Neural cell (in vitro differentiated cells): ENCODE measurements at regions not wholly inside any gene's neighbourhood (a gene's known extent, or its start where the extent isn't known, plus 50 kb on each side); places are given as distances from the start of the nearest gene placed in this dataset.

Experiments used
- EP300 ChIP-seq: fragments of 450-650 bp; conservative IDR thresholded peaks from 2 replicates; pipeline ENCODE4 v1.6.1; 2014; ENCODE audit warnings: antibody characterized with exemption, mild to moderate bottlenecking, moderate library complexity; ENCODE audit not compliant: poor library complexity, severe bottlenecking
- EZH2 ChIP-seq: fragments of 200-600, 300-800 bp; shearing (Covaris generic), sonication (generic); IDR thresholded peaks from 2 replicates; pipeline ENCODE4 v1.6.1; 2014; ENCODE audit warnings: antibody characterized with exemption, low read length, borderline replicate concordance, mild to moderate bottlenecking; ENCODE audit not compliant: insufficient read depth, poor library complexity, severe bottlenecking
- POLR2AphosphoS5 ChIP-seq: IDR thresholded peaks from 2 replicates; pipeline ENCODE4 v1.6.1; 2012
- SMC3 ChIP-seq: fragments of 450-650 bp; conservative IDR thresholded peaks from 2 replicates; pipeline ENCODE4 v1.6.1; 2014; ENCODE audit warnings: antibody characterized with exemption, mild to moderate bottlenecking, moderate library complexity; ENCODE audit not compliant: poor library complexity
- TAF1 ChIP-seq: IDR thresholded peaks from 2 replicates; pipeline ENCODE4 v1.6.1; 2012; ENCODE audit warnings: low read depth
- TF ChIP-seq, protein P1 (sequence below): fragments of 450-650 bp; IDR thresholded peaks from 2 replicates; pipeline ENCODE4 v1.5.1; 2014; ENCODE audit warnings: antibody characterized with exemption, mild to moderate bottlenecking, moderate library complexity; ENCODE audit not compliant: poor library complexity, severe bottlenecking
- TF ChIP-seq, protein P2 (sequence below): IDR thresholded peaks from 2 replicates; pipeline ENCODE4 v1.6.1; 2012; ENCODE audit warnings: borderline replicate concordance

DNA sequence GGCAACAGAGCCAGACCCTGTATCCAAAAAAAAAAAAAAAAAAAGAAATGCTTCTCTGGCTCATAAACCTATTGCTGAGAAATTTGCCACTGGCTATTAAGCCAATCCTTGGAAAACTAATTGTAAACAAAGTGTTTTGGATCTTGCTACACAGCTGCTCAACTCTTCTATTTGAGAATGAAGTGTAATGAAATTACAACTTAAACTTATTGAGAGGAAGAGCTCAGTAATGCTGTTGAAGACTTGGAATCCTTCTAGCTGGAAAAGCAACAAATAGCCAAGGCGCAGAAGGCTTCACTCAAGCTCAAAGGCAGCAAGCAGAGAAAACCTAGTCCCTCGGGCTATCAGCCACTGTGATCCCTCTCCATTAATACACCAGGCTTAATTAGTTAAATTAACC, 99.6 kb upstream of the ZNF438 start:
- TF ChIP-seq, protein P1, sequence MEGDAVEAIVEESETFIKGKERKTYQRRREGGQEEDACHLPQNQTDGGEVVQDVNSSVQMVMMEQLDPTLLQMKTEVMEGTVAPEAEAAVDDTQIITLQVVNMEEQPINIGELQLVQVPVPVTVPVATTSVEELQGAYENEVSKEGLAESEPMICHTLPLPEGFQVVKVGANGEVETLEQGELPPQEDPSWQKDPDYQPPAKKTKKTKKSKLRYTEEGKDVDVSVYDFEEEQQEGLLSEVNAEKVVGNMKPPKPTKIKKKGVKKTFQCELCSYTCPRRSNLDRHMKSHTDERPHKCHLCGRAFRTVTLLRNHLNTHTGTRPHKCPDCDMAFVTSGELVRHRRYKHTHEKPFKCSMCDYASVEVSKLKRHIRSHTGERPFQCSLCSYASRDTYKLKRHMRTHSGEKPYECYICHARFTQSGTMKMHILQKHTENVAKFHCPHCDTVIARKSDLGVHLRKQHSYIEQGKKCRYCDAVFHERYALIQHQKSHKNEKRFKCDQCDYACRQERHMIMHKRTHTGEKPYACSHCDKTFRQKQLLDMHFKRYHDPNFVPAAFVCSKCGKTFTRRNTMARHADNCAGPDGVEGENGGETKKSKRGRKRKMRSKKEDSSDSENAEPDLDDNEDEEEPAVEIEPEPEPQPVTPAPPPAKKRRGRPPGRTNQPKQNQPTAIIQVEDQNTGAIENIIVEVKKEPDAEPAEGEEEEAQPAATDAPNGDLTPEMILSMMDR = no peak
- no peak for TF ChIP-seq TAF1
- no peak for TF ChIP-seq EP300
- TF ChIP-seq, protein P2, sequence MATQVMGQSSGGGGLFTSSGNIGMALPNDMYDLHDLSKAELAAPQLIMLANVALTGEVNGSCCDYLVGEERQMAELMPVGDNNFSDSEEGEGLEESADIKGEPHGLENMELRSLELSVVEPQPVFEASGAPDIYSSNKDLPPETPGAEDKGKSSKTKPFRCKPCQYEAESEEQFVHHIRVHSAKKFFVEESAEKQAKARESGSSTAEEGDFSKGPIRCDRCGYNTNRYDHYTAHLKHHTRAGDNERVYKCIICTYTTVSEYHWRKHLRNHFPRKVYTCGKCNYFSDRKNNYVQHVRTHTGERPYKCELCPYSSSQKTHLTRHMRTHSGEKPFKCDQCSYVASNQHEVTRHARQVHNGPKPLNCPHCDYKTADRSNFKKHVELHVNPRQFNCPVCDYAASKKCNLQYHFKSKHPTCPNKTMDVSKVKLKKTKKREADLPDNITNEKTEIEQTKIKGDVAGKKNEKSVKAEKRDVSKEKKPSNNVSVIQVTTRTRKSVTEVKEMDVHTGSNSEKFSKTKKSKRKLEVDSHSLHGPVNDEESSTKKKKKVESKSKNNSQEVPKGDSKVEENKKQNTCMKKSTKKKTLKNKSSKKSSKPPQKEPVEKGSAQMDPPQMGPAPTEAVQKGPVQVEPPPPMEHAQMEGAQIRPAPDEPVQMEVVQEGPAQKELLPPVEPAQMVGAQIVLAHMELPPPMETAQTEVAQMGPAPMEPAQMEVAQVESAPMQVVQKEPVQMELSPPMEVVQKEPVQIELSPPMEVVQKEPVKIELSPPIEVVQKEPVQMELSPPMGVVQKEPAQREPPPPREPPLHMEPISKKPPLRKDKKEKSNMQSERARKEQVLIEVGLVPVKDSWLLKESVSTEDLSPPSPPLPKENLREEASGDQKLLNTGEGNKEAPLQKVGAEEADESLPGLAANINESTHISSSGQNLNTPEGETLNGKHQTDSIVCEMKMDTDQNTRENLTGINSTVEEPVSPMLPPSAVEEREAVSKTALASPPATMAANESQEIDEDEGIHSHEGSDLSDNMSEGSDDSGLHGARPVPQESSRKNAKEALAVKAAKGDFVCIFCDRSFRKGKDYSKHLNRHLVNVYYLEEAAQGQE = no peak
- no peak for TF ChIP-seq EZH2
- TF ChIP-seq POLR2AphosphoS5 = no peak
- TF ChIP-seq SMC3 = no peak
